Islet precursor cell (in vitro differentiated cells): ENCODE measurements at regions not wholly inside any gene's neighbourhood (a gene's known extent, or its start where the extent isn't known, plus 50 kb on each side); places are given as distances from the start of the nearest gene placed in this dataset.

Experiments
- DNase-seq: peaks from one replicate; pipeline ENCODE4 v3.0.0-alpha.2; 2018

DNA sequence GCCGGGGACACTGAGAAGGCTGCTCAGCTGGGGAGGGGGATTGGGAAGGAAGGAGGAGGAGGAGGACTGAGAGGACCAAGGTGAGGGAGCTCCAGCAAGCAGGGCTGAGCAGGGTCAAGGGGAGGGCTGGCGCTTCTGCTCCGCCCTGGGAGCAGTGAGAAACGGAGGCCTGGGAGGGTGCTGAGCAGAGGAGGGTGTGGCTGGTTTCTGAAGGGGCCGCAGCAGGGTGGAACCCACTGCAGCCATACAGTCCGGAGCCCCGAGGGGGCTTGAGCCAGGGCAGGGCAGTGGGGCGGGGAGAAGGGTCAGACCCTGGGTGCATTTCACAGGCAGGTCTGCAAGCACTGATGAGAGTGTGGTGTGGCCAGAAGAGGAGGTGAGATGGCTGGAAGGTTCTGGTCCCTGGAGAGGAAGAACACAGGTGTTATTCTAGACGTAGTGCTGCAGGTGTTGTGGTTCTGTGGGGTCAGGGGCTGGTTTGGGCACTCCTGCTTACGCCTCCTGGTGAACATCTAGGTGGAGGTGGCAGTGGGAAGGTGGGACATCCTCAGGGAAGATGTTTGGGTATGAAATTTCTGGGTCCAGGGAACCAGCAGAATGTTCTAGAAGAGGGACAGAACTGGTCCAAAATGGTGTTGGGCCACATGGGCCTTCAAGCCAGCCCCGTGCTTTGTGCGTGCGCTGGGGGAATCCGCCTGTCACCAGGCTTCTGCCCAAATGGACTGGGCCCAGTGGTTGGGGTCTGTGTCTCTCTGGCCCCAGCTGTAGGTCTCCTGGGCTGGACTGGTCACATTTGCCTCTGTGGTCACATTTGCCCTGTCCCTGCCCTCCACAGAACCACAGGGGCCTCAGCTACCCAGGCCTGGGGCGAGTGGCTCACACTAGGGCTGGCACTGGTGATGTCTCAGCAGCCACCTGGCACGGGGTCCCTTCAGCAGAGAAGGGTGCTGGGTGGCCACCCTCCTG, 714.7 kb downstream of the BRD1 start:
- DNase-seq = no peak

DNA sequence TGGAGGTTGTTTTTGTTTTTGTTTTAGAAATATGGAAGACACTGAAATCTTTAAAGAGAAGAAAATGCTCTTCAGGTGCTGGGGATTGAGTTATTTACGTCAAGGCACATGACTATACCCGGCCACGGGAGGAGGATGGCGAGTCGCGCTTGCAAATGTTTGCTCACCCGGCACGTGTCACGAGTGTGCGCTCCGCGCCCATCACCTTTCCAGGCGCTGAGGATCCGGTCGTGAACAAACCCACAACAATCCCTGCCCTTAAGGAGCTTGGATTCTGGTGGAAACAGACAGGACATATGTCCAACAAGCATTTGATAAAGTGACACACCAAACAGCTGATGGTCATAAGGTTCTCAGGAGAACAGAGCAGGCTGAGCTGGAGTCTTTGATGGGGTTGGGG, 715.5 kb downstream of the BRD1 start:
- no peak for DNase-seq

- no peak for DNase-seq
Observed at GRCh38 chr22:49111085-49111484, 716.6 kb downstream of the BRD1 start.

DNA sequence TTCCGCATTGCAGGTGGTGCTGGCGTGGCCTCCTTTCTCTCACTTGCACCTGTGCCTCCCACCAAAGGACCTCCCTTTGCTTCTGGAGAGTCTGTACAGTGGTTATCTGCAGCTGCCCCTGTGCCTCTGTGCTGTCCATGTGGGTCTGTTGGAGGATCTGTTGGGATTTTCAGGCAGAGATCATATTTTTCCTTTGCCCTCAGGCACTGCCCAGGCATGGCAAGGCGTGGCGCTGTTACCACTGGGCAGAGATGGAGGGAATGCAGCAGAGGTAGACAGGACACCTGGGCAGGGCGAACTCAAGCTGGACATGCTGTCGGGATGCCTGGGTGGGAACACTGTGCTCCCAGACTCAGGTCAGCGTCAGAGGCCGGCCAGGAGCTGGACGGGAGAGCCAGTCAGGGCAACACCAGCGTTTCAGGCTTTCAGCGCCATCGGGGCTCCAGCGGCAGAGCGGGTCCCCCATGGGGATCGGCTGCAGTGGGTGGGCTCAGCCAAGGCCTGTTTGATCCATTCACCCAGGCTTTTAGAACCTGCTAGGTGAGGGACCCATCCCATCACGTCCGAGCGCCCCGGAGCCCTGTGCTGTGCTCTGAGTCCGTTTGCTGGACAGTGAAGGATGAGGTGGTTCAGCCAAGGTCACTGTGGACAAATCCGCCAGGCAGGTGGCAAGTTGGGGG, 718.9 kb downstream of the BRD1 start:
- DNase-seq = no peak

GRCh38 chr22:49107961-49108530, 719.6 kb downstream of the BRD1 start:
- no peak for DNase-seq

- no peak for DNase-seq
Observed at GRCh38 chr22:49107561-49107960, 720.1 kb downstream of the BRD1 start.

DNA sequence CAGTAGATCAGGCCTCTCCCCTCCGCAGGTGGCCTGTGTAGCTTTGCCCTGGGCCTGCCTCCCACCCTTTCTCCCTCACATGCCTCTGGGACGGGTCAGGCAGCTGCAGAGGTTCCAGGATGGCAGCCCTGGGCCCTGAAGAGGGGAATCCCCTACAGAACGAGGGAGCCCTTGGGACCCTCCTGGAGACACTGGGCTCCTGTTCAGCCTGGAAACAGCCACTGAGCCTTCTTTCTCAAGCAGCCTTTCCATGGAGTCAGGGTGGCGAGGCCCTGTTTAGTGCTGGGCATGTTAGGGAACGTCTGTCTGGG, 720.9 kb downstream of the BRD1 start:
- DNase-seq = no peak

DNA sequence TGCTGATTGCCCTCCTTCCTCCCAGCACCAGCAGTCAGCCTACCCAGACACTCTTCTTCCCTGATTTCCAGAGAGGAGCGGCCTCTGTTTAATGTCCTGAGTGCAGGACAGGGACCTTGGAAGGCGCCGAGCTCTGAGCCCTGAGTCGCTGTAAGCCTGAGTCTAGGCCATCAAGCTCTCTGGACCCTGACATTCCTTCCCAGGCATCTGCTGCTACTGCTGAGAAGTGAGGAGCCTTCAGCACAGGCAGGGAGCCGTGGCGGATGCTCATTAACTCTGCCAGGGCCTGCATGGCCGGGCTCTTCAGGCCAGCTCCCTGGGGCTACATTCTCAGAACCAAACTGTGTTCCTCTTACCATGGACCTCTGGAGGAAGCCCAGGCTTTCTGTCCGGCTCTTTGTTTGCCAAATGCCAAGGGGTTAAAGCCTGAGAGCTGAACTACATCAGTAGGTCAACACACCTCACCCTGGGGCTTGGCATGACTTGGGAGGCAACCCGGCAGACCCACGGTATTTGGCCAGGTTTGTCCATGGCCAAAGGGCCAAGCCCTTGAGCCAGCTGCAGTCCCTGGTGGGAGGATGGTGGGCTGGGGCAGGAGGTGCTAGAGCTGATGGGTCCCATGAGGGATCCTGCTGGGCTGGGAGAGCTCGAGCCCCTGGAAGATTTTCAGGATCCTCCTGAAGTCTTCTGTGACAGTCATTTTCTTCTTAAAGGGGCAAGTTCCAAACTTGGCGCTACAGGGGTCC, 721.4 kb downstream of the BRD1 start:
- DNase-seq = no peak

- DNase-seq = no peak
Observed at GRCh38 chr22:49104434-49104833, 723.2 kb downstream of the BRD1 start.

GRCh38 chr22:49103314-49104059, 724.2 kb downstream of the BRD1 start:
- no peak for DNase-seq

DNA sequence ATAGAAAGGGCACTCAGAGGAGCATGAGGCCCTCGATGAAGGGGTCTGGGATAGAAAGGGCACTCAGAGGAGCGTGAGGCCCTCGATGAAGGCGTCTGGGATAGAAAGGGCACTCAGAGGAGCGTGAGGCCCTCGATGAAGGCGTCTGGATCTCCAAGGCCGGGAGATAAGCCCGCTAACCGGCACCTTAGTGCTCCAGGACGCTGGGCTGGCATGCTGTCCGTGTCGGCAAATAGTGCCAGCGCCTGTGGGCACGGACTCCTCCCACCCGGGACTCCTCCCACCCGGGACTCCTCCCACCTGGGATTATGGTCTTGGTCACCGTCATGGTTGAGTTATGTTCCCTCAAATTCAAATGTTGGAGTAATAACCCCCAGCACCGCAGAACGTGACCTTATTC, 725.3 kb downstream of the BRD1 start:
- no peak for DNase-seq

- no peak for DNase-seq
Observed at GRCh38 chr22:49101873-49102272, 725.8 kb downstream of the BRD1 start.

DNA sequence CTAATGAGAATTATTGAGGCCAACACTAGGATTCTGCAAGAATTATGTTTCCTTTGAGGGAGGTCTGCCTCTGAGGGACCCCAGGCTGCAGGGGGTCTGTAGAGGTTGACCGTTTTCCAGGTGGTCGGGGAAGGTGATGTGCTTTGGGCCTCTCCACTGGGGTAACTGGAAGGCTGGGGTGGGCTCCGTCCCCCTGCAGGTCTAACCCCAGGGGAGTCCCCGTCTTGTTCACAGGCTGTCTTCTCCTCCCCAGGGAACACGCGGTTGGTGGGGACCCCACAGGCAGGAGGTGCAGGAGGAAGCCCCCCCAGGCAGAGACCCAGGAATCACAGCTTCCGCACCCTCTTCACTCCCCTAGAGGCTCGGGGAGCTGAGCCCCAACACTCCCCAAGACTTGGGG, 726.4 kb downstream of the BRD1 start:
- DNase-seq = no peak

DNA sequence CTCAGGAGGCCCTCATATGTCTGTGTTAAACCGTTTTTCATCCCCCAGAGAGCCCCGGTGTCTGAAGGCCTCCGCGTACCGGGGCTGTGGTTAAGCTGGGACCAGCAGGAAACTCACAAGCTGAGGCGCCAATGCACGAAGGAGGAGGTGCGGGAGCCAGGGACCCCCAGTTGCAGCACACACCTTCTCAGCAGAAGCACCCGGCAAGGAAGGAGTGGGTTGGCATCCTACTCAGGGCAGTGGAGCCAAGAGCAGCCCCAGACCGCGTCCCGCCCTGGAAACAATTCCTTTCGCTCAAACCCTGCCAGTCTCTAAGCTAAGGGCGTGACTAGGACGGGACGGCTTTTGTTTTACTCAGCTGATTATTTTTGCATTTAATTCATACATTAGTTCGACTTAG, 726.9 kb downstream of the BRD1 start:
- DNase-seq = no peak

DNA sequence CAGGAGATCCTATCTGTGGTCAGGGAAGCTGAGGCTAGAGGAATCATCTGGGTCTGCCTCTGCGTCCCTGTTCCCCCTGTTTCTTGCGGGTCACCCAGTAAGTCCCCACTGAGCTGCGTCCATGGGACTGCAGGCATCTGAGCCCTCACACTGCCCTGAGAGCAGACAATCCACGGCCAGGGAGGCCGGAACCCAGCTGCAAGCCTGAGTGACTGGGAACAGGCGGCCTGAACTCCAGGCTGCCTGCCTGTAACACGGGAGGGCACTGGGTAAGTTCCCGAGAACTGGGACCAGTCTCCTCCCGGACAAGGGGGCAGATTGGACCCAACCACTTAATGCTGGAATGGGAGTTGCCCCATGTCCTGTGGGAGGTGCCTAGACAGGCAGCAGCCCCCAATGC, 727.4 kb downstream of the BRD1 start:
- DNase-seq = no peak

- peak; percentile 84 for DNase-seq
Observed at GRCh38 chr22:49099496-49100124, 728.1 kb downstream of the BRD1 start.

- no peak for DNase-seq
Observed at GRCh38 chr22:49099089-49099488, 728.6 kb downstream of the BRD1 start.

GRCh38 chr22:49097966-49098365, 729.7 kb downstream of the BRD1 start:
- no peak for DNase-seq

GRCh38 chr22:49097171-49097925, 730.3 kb downstream of the BRD1 start:
- no peak for DNase-seq

- no peak for DNase-seq
Observed at GRCh38 chr22:49096476-49096875, 731.2 kb downstream of the BRD1 start.

GRCh38 chr22:49095366-49095765, 732.3 kb downstream of the BRD1 start:
- DNase-seq = no peak
